DMS 273 (cell line): ENCODE measurements at regions not wholly inside any gene's neighbourhood (a gene's known extent, or its start where the extent isn't known, plus 50 kb on each side); places are given as distances from the start of the nearest gene placed in this dataset.
"Not testable (repeated sequence)": the region's sequence is repeated elsewhere in the genome, so short reads cannot be mapped to it uniquely, and the experiment has no call there.

Experiments
- DNase-seq: peaks from one replicate; lab custom pipeline; 2025; ENCODE audit not compliant: unreplicated experiment; lab: John Stamatoyannopoulos, UW

GRCh38 chr1:30147188-30147587, 576.2 kb downstream of the MATN1 start:
- DNase-seq: no peak

DNA sequence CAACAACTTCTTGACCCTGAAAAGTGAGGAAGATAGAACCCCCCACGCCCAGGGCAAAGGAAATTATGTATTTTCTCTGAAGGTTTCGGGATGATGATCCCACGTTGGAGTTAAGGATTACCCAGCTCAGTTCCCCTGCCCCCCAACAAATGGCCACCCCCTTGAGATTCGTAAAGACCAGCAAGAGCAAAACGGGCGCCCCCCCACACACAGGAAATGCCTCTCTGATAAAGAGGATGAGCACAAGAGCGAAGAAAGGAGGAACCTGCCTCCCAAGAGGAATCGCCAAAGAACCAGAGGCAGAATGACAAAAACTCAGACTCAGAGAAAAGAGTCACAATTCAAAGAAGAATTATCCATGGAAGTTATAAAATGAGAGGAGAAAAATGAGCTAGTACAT, 576.9 kb downstream of the MATN1 start:
- no peak for DNase-seq

GRCh38 chr1:30145723-30146303, 577.6 kb downstream of the MATN1 start:
- DNase-seq: no peak

DNA sequence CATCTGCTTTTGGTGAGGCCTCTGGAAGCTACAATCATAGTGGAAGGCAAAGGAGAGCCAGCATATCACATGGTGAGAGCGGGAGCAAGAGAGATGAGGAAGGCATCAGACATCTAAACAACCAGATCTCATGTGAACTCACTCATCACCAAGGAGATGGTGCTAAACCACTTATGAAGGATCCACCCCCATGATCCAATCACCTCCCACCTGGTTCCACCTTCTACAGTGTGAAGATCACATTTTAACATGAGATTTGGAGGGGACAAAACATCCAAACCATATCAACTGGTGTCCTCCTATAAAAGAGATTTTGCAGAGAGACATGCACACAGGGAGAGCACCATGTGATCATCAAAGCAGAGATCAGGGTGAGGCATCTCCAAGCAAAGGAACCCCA, 578.6 kb downstream of the MATN1 start:
- no peak for DNase-seq

- DNase-seq: no peak
These were observed 579.9 kb downstream of the MATN1 start for GRCh38 chr1:30143517-30143916.

GRCh38 chr1:30140566-30140965, 582.8 kb downstream of the MATN1 start:
- no peak for DNase-seq

DNA sequence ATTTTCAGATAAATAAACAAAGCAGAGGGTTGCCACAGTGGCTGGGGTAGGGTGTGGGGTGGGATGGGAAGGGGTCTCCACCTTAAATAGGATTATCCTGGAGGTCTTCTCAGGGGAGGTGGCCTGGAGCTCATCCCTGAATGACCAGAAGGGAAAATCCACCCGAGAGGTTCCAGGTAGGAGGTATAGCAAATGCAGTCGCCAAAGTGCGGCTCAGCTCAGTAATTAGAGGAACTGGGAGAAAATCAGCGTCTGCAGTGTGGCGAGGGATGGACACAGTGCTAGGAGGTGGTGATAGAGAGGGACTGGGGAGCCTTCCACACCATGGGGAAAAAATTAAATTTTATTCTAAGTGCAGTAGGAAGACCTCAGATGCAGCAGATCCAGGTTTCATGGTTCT, 584.5 kb downstream of the MATN1 start:
- no peak for DNase-seq

DNA sequence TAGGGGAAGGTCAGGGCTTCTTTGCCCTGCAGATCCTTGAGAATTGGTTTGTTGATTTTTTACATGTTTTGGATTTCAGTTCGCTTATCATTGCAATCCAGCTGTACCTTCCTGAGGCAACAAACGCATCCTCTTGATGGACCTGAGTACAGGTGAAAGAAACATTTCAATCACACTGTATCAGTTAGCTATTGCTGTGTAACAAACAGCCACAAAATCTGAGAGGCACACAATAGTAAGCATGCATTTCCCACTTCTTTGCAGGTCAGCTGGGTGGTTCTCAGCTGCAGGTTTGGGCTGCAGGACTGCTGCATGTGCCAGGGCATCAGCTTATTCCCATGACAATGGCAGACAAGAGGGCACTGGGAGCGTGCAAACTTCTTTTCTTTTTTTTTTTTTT, 586.4 kb downstream of the MATN1 start:
- no peak for DNase-seq

GRCh38 chr1:30135698-30136097, 587.7 kb downstream of the MATN1 start:
- DNase-seq: no peak

DNA sequence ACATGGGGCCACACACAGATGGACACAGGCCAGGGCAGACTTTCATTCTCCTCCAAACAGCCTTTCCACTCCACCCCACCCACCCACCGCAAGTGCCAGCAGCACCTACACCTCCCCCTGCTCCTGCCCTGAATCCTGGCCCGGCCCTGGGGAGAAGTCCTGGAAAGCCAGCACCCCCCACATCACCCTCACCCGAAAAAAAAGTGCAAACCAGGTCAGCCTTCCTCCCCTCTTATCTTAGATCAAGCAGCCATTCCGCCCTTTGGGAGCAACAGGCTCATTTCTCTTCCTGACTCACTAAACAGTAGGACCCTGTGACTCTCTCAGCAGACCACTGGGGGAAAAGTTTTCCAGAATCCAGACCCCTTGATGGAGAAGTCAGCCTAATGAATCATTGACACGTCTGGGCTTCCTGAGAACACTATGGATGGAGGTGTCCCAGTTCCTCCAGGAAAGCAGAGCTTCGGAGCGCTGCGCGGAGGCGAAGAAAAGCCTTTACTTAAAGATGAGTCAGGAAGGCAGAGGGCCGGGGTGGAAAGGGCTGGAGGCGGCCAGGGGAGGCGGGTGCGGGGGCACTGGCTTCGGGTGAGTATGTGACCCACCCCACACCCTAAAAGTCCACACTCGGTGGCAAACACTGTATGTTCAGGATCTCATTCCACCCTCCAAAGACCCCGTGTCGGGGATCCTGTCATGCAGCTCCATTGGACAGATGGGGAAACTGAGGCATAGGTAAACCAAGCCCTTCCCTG, 588.7 kb downstream of the MATN1 start:
- DNase-seq: no peak

- no peak for DNase-seq
These were observed 589.9 kb downstream of the MATN1 start for GRCh38 chr1:30133414-30134055.

DNA sequence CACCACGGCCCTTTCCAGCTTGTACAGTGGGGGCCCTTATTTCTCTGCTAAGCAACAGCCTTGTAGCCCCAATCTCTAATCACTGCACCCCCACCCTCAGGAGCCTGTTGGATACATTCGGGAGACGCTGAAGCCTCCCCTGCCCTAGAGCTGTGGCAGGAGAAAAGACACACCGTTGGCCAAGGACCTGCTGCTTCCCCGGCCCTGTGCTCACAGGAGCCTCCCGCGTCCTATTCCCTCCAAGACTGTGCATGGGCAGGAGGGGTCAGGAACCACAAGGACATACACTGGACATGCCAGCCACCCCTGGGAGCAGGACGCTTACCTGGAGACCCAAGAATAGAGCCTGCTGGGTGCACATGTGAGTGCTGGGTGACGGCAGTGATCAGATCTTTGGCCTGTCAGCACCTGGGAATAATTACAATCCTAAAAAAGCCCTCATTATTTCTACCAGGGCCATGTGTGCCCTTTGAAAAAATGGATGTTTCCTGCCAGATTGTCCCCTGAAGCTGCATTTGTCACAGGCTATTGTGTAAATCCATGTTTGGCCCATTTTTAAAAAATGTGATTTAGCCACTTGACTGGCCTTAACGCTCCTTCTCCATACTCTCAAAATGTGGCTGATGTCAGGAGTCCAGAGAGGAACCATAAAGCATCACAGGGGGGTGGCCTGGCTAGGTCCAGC, 590.6 kb downstream of the MATN1 start:
- no peak for DNase-seq

- not testable (repeated sequence) for DNase-seq
These were observed 592.8 kb downstream of the MATN1 start for GRCh38 chr1:30130566-30130965.

- no peak for DNase-seq
These were observed 593.3 kb downstream of the MATN1 start for GRCh38 chr1:30130099-30130498.

DNA sequence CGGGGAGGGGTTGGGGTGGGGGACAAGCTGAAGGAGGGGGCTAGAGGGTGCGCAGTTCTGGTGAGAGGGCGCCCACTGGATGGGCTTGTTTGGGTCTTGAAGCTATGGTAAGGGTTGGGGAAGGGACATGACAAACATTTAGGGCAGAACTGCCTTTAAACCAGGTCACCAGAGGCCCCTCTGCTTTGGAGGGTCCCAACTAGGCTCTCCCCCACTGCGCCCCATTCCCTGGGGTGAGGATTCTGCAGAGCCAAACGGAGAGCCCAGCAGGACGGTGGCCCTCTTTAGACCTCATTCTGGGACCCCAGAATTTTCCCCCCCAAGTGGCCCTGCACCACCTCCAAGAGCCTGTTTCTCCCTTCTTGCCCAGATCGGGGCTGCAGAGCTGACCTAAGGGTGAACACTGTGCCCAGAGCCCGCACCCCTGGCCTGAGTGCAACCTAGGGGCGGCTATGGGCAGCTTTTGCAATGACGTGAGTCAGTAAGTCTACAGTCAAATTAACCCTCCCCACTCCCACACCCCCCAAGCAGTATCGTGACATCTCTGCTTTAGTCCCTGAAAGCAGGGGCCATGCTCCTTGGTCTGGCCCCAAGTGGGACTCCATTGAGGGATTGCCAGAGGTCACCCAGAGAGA, 593.8 kb downstream of the MATN1 start:
- DNase-seq: no peak

- no peak for DNase-seq
These were observed 594.4 kb downstream of the MATN1 start for GRCh38 chr1:30129001-30129408.

GRCh38 chr1:30126848-30127247, 596.5 kb downstream of the MATN1 start:
- no peak for DNase-seq

DNA sequence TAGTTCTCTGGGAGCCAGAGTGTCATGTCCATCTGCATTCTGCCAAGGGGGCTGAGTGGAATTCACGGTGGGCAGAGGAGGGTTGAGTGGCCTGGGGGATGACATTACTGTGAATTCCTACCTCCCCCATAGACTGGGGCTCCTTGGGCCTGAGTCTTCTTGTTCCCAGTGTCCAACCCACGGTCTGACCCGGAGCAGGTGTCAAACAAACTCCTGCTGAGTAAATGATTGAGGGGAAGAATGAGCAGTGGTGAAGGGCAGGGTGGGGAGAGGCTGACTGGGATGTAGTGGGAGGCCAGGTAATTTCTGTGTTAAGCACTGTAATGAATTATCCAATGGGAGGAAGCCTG, 597.6 kb downstream of the MATN1 start:
- no peak for DNase-seq

DNA sequence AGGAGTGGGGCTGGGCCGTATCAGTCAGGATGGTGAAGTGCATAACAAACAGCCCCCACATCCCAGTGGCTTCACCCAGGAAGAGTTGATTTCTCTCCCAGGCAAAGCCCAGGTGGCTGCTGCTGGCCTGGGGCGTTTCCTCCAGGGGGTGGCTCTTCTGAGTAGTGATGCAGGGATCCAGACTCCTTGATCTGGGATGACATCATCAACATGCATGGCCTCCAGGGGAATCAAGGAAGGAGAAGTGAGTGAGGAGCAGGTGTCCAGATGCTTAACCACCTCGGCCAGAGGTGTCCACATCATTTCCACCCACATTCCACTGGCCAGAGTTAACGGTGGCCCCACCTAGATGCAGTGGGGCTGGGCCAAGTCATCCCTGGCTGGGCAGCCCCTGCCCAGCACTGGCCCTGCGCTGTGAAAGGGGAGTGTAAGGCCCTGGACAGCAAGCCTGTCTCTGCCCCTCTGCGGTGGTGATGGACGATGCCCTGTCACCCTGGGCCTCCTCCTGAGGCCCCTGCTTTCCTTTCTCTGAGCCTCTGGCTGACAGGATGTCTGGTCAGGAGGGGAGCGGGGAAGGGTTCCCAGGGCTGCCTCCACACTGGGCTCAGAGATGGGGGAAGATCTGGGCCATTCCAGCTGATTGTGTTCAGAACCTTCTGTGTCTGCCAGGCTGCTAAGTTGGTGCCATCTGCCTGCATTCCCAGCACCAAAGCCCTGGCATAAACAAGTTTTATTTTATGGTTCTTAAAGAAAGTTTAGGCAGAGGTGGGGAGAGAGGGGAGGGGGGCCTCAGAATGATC, 598.2 kb downstream of the MATN1 start:
- no peak for DNase-seq

- no peak for DNase-seq
These were observed 599.5 kb downstream of the MATN1 start for GRCh38 chr1:30123896-30124295.

DNA sequence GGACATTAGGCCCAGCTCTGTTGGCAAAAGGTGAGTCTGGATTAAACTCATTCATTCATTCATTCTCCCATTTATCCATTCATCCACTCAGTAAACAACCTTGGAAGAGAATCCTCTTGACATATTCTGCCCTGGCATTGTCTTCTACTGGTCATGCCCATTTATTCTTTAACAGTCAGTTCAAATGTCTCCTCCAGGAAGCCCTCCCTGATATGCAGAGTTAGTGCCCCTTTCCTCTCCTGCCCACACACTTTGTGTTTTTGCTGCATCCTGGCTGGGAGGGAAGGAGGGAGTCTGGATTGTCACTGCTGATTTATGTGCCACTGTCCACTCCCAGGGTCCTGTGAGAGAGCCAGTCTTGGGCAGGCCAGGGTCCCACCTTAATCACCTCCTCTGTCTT, 600.3 kb downstream of the MATN1 start:
- DNase-seq: no peak
